Thyroid gland (tissue), 4 donors: ENCODE measurements at regions not wholly inside any gene's neighbourhood (a gene's known extent, or its start where the extent isn't known, plus 50 kb on each side); places are given as distances from the start of the nearest gene placed in this dataset.

Experiments used
- CTCF ChIP-seq, 6 experiments: fragments of 200-600 bp in 3 of 6; fragments of 450-650 bp in 3 of 6; sonication (generic) in 3 of 6; IDR thresholded peaks; one replicate each; pipeline ENCODE4 v1.5.1; 2016 to 2019; ENCODE audit warnings: antibody characterized with exemption in 6 of 6, mild to moderate bottlenecking in 2 of 6, inconsistent platforms in 1 of 6, moderate library complexity in 1 of 6
- POLR2A ChIP-seq, 2 donors: fragments of 450-650 bp; IDR thresholded peaks; one replicate each; pipeline ENCODE4 v1.6.1; 2017; ENCODE audit warnings: antibody characterized with exemption in 2 of 2, mild to moderate bottlenecking in 2 of 2, moderate library complexity in 1 of 2

GRCh38 chr4:20015636-20016224, 236.0 kb upstream of the SLIT2 start:
- TF ChIP-seq CTCF (IDR thresholded peaks at IDR 0.05) (no peak), POLR2A (IDR thresholded peaks at IDR 0.05) (no peak)
